Stomach (tissue), 4 donors: ENCODE measurements at regions not wholly inside any gene's neighbourhood (a gene's known extent, or its start where the extent isn't known, plus 50 kb on each side); places are given as distances from the start of the nearest gene placed in this dataset.

Experiments
- CTCF ChIP-seq, 7 experiments: fragments of 450-650 bp in 4 of 7; fragments of 200-600 bp in 3 of 7; sonication (generic) in 3 of 7; IDR thresholded peaks; one replicate each; pipeline ENCODE4 v1.5.1; 2016 to 2019; ENCODE audit warnings: antibody characterized with exemption in 7 of 7, control low read depth in 2 of 7, mild to moderate bottlenecking in 1 of 7
- POLR2A ChIP-seq, 4 donors: fragments of 450-650 bp; IDR thresholded peaks; one replicate each; pipeline ENCODE4 v1.6.1; 2016; ENCODE audit warnings: antibody characterized with exemption in 4 of 4, control low read depth in 2 of 4, mild to moderate bottlenecking in 1 of 4, moderate library complexity in 1 of 4

GRCh38 chr14:26941521-26941920 is 343.7 kb upstream of the NOVA1 start:
- TF ChIP-seq POLR2A (IDR thresholded peaks at IDR 0.05) (no peak), CTCF (IDR thresholded peaks at IDR 0.05) (no peak)
